CD4-positive, alpha-beta T cell treated with Interleukin-2 at 100 ng/mL for 4 hours (primary cell): ENCODE measurements at regions not wholly inside any gene's neighbourhood (a gene's known extent, or its start where the extent isn't known, plus 50 kb on each side); places are given as distances from the start of the nearest gene placed in this dataset.

Experiments used
- DNase-seq: peaks from one replicate; pipeline ENCODE4 v3.0.0-alpha.2; 2020; ENCODE audit warnings: low spot score

GRCh38 chr1:60589046-60589748, 493.2 kb upstream of the NFIA start:
- no peak for DNase-seq

DNA sequence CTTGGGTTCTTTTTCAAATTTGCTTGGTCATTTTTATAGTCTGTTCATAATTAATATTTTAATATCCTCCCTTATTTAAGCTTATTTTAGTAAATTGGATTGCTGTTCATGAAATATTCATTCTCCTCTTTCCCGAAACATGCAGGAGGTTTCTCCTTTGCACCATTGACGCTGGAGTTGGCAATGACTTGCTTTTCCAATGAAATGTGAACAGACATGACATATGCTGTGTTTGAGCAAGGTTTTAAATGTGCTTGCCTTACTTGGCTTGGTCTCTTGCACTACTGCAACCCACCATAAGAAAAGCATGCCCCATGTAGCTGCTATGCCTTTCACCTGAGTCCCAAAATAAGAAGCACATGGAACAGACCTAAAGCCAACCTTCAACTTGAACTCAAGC, 498.0 kb upstream of the NFIA start:
- no peak for DNase-seq

DNA sequence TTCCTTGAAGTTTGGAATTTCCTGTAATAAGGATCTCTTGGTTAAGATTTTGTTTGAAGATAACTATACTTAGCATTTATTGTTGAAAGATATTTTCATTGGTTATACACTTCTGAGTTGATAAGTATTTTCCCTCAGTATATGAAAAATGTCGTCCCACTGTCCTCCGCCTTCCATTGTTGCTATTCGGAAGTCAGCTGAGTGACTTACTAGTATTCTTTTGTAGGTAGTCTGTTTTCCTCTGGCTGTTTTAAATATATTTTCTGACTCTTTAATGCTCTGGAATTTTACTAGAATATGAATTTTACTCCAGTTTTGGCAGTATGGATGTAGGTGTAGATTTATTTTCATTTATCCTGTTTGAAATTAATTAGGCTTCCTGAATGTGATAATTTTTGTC, 498.7 kb upstream of the NFIA start:
- DNase-seq, result no peak

- no peak for DNase-seq
Measured at GRCh38 chr1:60581455-60582220, 500.7 kb upstream of the NFIA start.

DNA sequence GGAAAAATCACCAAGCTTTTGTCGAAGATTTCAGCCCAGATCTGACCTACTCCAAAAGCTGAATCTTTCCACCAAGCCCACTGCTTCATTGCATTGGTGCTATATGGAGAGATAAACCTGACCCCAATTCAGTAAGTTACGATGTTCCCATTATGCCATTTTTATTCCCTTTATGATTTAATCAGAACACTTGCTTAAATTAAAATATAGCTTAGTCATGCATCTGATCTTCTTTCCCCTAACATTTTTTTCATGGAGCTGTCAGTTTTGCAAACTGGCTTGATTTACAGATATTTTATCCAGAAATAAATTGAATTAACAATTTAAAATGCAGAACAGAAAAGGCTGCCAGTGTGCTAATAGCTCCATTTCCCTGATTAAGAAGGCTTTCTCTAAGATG, 503.5 kb upstream of the C1orf87 start:
- no peak for DNase-seq

GRCh38 chr1:60575326-60575977, 501.9 kb upstream of the C1orf87 start:
- no peak for DNase-seq

- DNase-seq, result no peak
Measured at GRCh38 chr1:60573726-60574409, 500.3 kb upstream of the C1orf87 start.

DNA sequence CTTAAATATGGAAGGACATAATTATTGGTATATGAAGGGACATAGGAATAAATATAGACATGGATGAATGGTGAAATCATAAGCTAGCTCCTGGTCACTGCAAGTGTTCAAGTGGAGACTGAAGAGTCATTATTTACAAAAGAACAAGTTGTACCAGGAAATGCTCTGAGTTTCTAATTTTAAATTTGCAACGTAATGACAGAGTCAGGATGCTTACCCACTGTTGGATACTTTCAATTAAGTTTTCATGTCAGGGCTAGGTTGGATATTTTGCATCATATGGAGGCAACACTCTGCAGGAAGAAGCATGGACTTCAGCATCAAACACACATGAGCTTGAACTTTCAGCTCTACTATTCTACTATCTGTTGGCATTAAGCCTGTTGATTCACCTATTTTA, 499.6 kb upstream of the C1orf87 start:
- no peak for DNase-seq

GRCh38 chr1:60572378-60572777, 498.8 kb upstream of the C1orf87 start:
- no peak for DNase-seq

- no peak for DNase-seq
Measured at GRCh38 chr1:60571811-60572210, 498.2 kb upstream of the C1orf87 start.

DNA sequence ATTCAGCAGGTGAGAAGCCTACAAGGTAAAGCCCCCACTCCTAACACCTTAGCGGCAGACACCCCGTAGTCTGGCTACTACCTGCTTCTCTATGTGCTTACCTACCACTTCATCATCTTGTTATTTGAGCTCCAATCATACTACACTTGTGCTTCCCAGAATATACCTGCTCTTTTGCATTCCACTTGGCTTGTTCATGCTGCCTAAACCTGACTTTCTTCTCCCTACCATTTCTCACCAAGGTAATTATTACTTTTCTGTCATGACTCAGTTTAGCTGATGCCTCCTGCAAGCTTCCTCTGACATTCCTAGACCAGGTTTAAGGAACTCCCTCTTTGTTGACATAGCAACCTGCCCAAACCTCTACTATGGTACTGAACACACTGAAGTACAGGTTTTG, 495.6 kb upstream of the C1orf87 start:
- DNase-seq, result no peak

- no peak for DNase-seq
Measured at GRCh38 chr1:60567256-60567655, 493.7 kb upstream of the C1orf87 start.

DNA sequence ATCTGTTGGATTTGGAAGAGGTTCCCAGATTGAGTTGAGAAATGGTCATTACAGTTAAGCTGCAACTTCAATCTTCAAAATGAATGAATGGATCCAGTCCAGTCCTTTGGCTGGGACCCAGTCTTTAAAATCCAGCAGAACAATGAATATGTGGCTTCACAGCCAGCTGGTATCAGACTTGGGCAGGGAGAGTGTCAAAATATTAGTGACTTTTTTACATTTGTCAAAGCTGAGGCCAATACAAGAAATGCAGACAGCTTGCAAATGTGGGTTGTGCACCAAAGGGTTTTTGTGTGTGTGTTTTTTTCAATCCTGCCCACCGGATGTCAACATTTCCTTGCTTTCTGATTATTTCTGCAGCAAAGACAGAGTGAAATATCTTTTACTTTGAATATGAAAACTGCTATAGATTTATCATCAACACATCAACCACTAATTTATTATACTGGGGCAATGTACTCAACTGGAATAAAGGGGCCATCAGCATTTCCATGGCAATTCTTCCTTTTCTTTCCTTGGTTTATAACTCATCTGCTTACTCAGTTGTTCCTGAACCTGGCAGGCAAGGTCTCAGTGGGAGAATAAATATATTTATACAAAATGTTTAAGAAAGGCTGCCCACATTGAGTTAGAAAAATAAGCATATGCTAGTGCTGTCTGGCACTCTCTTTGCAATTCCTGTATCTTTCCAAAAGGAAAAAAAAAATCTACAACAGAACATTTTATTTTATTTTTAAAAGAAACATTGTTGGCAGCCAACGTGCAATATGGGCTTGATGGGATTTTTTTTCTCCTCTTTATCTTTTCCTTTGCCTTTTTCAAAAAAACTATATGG, 491.6 kb upstream of the C1orf87 start:
- no peak for DNase-seq

- DNase-seq, result no peak
Measured at GRCh38 chr1:60563777-60564535, 490.4 kb upstream of the C1orf87 start.

- DNase-seq, result no peak
Measured at GRCh38 chr1:60562740-60563139, 489.2 kb upstream of the C1orf87 start.

GRCh38 chr1:60560701-60561100, 487.1 kb upstream of the C1orf87 start:
- DNase-seq, result no peak

DNA sequence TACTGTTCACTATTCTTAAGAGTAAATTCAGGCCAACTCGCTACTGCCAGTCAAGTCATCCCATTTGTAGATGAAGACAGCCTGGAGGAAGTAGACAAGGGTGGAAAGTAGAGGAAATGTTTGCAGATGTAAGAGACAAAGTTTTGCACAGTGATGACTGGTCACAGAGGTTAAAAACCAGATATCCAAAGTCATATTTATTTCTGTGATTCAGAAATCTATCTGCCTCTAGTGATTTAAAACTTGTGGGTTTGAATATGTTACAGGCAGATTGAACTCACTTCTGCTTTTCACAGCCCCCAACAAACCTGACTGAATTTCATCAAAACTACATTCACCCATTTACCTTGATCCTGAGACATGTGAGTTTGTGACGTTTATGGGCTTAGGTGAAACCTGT, 484.7 kb upstream of the C1orf87 start:
- no peak for DNase-seq

- no peak for DNase-seq
Measured at GRCh38 chr1:60553730-60554129, 480.2 kb upstream of the C1orf87 start.

GRCh38 chr1:60547821-60548220, 474.3 kb upstream of the C1orf87 start:
- DNase-seq, result no peak

DNA sequence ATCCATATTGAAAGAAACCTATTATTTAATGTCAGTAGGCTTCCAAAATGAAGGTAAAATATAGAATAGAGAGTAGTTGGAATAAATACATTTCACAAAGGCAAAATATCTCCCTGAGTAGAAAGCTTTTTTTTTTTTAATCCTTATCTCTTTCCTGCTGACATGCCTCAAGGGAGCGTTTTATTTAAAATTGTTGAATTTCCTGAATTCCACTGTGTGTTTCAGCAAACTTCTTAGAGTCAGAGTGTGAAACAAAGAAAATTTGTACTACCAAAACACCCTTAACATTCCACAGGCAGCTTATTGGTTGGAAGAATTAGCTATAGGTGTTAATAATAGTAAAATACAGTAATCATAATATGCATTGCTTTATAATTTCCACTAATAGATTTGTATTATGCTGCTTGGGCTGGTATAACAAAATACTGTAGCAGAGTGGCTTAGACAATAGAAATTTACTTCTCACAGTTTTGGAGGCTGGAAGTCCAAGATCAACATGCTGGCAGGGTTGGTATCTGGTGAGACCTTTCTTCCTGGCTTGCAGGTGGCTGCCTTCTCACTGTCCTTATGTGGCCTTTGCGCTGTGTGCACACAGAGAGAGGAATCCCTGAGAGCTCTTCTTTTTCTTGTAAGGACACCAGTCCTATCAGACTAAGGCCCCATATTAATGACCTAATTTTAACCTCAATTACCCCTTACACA, 468.4 kb upstream of the C1orf87 start:
- no peak for DNase-seq
